Loucy (cell line): ENCODE measurements at regions not wholly inside any gene's neighbourhood (a gene's known extent, or its start where the extent isn't known, plus 50 kb on each side); places are given as distances from the start of the nearest gene placed in this dataset.

ENCODE experiments used
- H2AFZ ChIP-seq: fragments of 200-600 bp; sonication (generic); 2 replicates; pipeline ENCODE4 v1.6.0; 2016; ENCODE audit warnings: antibody characterized with exemption, mild to moderate bottlenecking, low read length, moderate library complexity
- H3F3A ChIP-seq: fragments of 200-600 bp; 2 replicates; pipeline ENCODE4 v1.6.0; 2016; ENCODE audit warnings: antibody characterized with exemption, low read depth, mild to moderate bottlenecking
- H3K27me3 ChIP-seq: fragments of 200-600 bp; sonication (generic); 2 replicates; pipeline ENCODE4 v1.6.1; 2014; ENCODE audit warnings: low read length, mild to moderate bottlenecking; ENCODE audit not compliant: insufficient read depth, poor library complexity, severe bottlenecking
- H3K36me3 ChIP-seq: fragments of 200-600 bp; sonication (generic); 2 replicates; pipeline ENCODE4 v1.6.1; 2016; ENCODE audit warnings: low read length; ENCODE audit not compliant: insufficient read depth
- H3K4me1 ChIP-seq: fragments of 200-600 bp; sonication (generic); 2 replicates; pipeline ENCODE4 v1.5.1; 2014; ENCODE audit warnings: low read length, mild to moderate bottlenecking; ENCODE audit not compliant: insufficient read depth, poor library complexity, severe bottlenecking
- H3K4me2 ChIP-seq: fragments of 200-600 bp; sonication (generic); 2 replicates; pipeline ENCODE4 v1.6.0; 2014; ENCODE audit warnings: antibody characterized with exemption, low read length, low read depth, mild to moderate bottlenecking; ENCODE audit not compliant: poor library complexity, severe bottlenecking
- H3K4me3 ChIP-seq: fragments of 200-600 bp; sonication (generic); 2 replicates; pipeline ENCODE4 v1.5.1; 2014; ENCODE audit warnings: low read length, mild to moderate bottlenecking, mixed read lengths; ENCODE audit not compliant: poor library complexity, severe bottlenecking
- H3K79me2 ChIP-seq: fragments of 200-600 bp; sonication (generic); 2 replicates; pipeline ENCODE4 v1.6.1; 2014; ENCODE audit warnings: low read length; ENCODE audit not compliant: insufficient read depth
- H3K9ac ChIP-seq: fragments of 200-600 bp; sonication (generic); 2 replicates; pipeline ENCODE4 v1.6.0; 2014; ENCODE audit warnings: mild to moderate bottlenecking, low read depth, low read length, moderate library complexity; ENCODE audit not compliant: poor library complexity, severe bottlenecking
- H3K9me2 ChIP-seq: fragments of 200-600 bp; sonication (generic); replicated peaks from 2 replicates; pipeline ENCODE4 v1.6.1; 2016; ENCODE audit warnings: low read depth, low read length, mixed read lengths
- H3K9me3 ChIP-seq: fragments of 200-600 bp; sonication (generic); 2 replicates; pipeline ENCODE4 v1.6.1; 2014; ENCODE audit warnings: mild to moderate bottlenecking, antibody characterized with exemption, low read length, low read depth; ENCODE audit not compliant: insufficient read depth
- H4K20me1 ChIP-seq: fragments of 200-600 bp; sonication (generic); 2 replicates; pipeline ENCODE4 v1.6.0; 2014; ENCODE audit warnings: antibody characterized with exemption, low read length, mild to moderate bottlenecking; ENCODE audit not compliant: insufficient read depth, poor library complexity, severe bottlenecking
- CTCF ChIP-seq: fragments of 200-600 bp; sonication (generic); conservative IDR thresholded peaks from 2 replicates; pipeline ENCODE4 v1.5.1; 2014; ENCODE audit warnings: mild to moderate bottlenecking, antibody characterized with exemption, low read length
- EZH2phosphoT487 ChIP-seq: fragments of 200-600 bp; IDR thresholded peaks from 2 replicates; pipeline ENCODE4 v1.6.1; 2018; ENCODE audit warnings: antibody characterized with exemption, mild to moderate bottlenecking, moderate library complexity, borderline replicate concordance

GRCh38 chr22:34769361-34769760 lies 296.6 kb upstream of the ISX start:
- TF ChIP-seq EZH2phosphoT487 (no peak), CTCF (no peak)
- Histone ChIP-seq H3K9ac (no peak overlapping the region), H3K36me3 (no peaks in the 10 kb centered on the region), H3K9me2 (no peaks in the 10 kb centered on the region), H3F3A (no peaks in the 10 kb centered on the region), H2AFZ (no peak overlapping the region), H3K27me3 (no peaks in the 10 kb centered on the region), H3K4me3 (no peak overlapping the region), H3K9me3 (no peaks in the 10 kb centered on the region), H3K79me2 (no peaks in the 10 kb centered on the region), H3K4me2 (no peak overlapping the region), H4K20me1 (no peaks in the 10 kb centered on the region), H3K4me1 (no peaks in the 10 kb centered on the region)

- no peaks in the 10 kb centered on the region; the same call in 1 of the 2 replicates for H3K9me3 ChIP-seq
- no peaks in the 10 kb centered on the region for H3K4me1 ChIP-seq
- no peak overlapping the region for H2AFZ ChIP-seq
- no peaks in the 10 kb centered on the region for H3F3A ChIP-seq
- no peak overlapping the region for H3K4me2 ChIP-seq
- no peaks in the 10 kb centered on the region for H3K27me3 ChIP-seq
- H3K79me2 ChIP-seq: no peaks in the 10 kb centered on the region
- TF ChIP-seq EZH2phosphoT487 (no peak), CTCF (no peak)
- H4K20me1 ChIP-seq: no peaks in the 10 kb centered on the region
- H3K9ac ChIP-seq: no peak overlapping the region
- H3K4me3 ChIP-seq: no peak overlapping the region
- no peaks in the 10 kb centered on the region for H3K9me2 ChIP-seq
- H3K36me3 ChIP-seq: no peaks in the 10 kb centered on the region
Observed at GRCh38 chr22:34776817-34777216, 289.1 kb upstream of the ISX start.

- Histone ChIP-seq H3F3A (no peaks in the 10 kb centered on the region), H3K9ac (no peak overlapping the region), H3K4me1 (no peaks in the 10 kb centered on the region), H3K4me3 (no peak overlapping the region), H3K27me3 (no peaks in the 10 kb centered on the region), H3K9me2 (no peaks in the 10 kb centered on the region), H2AFZ (no peak overlapping the region), H4K20me1 (no peaks in the 10 kb centered on the region), H3K4me2 (no peak overlapping the region), H3K9me3 (no peaks in the 10 kb centered on the region; the same call in 1 of the 2 replicates), H3K79me2 (no peaks in the 10 kb centered on the region), H3K36me3 (no peaks in the 10 kb centered on the region)
- TF ChIP-seq EZH2phosphoT487 (no peak), CTCF (no peak)
Observed at GRCh38 chr22:34781681-34782080, 284.3 kb upstream of the ISX start.
